T-helper 2 cell treated with Interferon-gamma antibody and Interleukin-4, amounts not matched to agents 100 ng/mL and 5 ng/mL, for 36 hours (primary cell): ENCODE measurements at regions not wholly inside any gene's neighbourhood (a gene's known extent, or its start where the extent isn't known, plus 50 kb on each side); places are given as distances from the start of the nearest gene placed in this dataset.
"Not testable (repeated sequence)": the region's sequence is repeated elsewhere in the genome, so short reads cannot be mapped to it uniquely, and the experiment has no call there.

ENCODE experiments used
- intact Hi-C: fragments of 100-400 bp; cut with micrococcal nuclease; formaldehyde crosslinking; loops from one replicate; pipeline ENCODE4 v1.15.1; 2023

GRCh38 chr5:105330185-105330584 is 1767.6 kb upstream of the NUDT12 start:
- intact Hi-C loops, result no loop called here

GRCh38 chr5:105304859-105305258 is 1742.3 kb upstream of the NUDT12 start:
- intact Hi-C loops, result no loop called here

- intact Hi-C loops, result no loop called here
These were observed 1726.4 kb upstream of the NUDT12 start for GRCh38 chr5:105288946-105289345.

DNA sequence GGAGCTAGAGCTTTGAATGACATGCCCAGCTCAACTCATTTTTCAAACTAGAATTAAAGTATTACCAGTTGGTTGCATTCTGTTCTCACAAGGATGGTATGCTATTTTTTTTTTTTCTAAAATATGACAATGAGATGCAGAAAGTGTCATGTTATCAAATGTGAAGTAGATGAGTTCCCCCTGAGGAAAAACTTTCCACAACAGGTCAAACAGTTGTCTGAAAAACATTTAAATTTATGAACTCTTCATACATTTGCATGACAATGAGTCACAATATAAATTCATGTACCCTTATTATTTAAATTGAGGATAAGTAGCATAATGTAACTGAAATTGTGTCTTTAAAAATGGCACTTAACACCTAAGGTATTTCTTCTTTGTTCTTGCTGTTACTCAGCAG is 1720.5 kb upstream of the NUDT12 start:
- intact Hi-C loops, result no loop called here

- intact Hi-C loops, result no loop called here
These were observed 1711.5 kb upstream of the NUDT12 start for GRCh38 chr5:105274079-105274478.

DNA sequence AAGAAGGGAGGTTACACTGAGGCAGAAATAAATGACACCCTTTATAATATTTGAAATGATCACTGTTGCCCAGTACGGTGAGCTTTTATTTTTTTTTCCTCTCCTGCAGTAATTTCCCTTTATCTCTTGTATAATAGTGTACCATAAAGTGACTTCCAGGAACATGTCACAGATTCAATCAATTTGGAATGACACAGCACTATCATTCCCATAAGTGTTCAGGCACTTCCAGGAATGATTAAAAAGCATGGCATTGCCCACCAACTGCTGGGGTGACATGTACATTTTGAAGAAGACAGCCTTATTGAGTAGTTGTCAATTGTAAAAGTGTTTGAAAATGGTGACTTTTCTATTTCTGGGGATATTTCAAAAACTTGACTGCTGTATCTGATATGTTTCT is 1700.9 kb upstream of the NUDT12 start:
- intact Hi-C loops, result no loop called here

GRCh38 chr5:105259581-105260217 is 1697.1 kb upstream of the NUDT12 start:
- intact Hi-C loops, result no loop called here

GRCh38 chr5:105238561-105238960 is 1676.0 kb upstream of the NUDT12 start:
- intact Hi-C loops, result no loop called here

- intact Hi-C loops, result no loop called here
These were observed 1668.0 kb upstream of the NUDT12 start for GRCh38 chr5:105230516-105231157.

GRCh38 chr5:105218018-105218417 is 1655.4 kb upstream of the NUDT12 start:
- intact Hi-C loops, result no loop called here

DNA sequence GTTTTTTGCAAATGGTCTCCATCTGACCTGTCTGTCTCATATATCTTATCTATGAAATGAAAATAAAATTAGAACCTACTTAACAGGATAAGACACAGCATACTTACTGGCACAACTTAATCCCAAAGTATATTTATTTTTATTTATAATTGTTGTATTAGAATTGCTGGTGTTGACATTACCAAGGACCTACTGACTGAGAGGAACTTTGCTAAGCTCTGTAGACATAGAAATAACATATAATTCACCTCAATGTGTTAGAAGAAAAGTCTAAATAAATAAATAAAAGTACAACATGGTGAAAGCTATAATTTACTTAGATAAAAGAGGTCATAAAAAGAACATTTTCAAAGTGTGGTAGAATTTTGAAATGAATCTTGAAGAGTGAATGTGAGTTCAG is 1650.5 kb upstream of the NUDT12 start:
- intact Hi-C loops, result no loop called here

DNA sequence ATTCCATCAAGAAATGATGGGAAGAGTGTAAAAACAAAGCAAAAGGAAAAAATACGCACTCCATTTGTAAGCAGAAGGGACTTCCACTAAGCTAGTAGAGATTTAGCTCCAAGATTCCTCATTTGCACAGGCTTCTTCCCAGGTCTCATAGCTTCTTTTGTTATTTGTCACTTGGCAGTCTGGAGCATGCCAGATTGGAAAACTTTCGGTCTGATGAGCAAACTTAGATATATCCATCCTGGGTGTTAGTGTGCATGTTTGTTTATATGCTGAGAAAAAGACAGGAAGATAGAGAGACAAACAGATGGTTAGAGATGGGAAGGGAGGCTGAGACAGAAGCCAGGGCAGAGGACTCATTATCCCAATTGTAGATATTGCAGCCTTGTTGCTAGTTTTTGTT is 1644.5 kb upstream of the NUDT12 start:
- intact Hi-C loops, result no loop called here

DNA sequence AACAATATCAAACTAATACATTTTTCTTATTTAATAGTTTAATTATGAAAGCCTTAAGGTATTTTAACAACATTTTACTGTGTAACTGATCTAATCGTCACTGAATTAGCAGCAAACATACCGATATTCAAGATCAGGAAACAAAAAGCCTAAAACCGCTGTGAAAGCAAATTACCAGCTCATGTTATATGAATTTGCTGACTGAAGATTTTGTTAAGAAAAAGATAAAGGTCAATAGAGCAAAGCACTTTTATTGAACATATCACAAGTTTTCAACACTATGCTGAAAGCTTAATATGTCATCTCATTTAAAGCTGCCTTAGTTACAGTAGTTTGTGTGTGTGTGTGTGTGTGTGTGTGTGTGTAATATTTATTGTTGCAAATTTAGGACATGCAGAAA is 1634.9 kb upstream of the NUDT12 start:
- intact Hi-C loops, result no loop called here

GRCh38 chr5:105195765-105196164 is 1633.2 kb upstream of the NUDT12 start:
- intact Hi-C loops, result no loop called here

DNA sequence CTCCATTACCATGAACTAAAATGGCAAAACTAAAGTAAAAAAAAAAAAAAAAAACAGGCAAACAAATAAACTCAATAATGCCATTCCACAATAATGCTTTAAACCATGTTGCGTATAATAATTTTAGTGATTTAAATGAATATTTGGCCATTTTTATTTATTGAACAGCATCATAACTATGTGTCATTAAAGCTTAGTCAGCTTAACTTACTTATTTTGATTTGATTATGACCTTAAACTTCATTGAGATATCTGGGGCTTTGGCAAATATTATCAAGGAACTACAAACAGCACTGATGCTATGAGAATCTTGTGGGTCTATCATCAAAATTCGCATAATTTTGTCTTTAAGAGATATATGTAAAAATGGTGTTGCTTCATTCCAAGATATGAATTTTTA is 1610.3 kb upstream of the NUDT12 start:
- intact Hi-C loops, result no loop called here

DNA sequence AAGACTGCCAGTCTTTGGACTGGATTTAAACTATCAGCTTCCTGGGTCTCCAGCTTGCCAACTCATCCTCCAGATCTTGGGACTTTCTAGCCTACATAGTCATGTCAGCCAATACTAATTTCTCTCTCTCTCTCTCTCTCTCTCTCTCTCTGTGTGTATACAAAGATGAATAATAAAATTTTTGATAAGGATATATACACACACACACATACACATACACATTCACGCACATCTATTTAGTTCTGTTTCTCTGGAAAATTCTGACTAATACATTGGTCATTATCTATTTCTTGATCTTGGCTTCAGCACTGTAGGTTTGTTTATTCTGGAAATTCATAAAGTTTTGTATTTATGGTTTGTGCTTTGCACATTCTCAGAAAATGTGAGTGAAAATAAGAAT is 1606.2 kb upstream of the NUDT12 start:
- intact Hi-C loops, result no loop called here

DNA sequence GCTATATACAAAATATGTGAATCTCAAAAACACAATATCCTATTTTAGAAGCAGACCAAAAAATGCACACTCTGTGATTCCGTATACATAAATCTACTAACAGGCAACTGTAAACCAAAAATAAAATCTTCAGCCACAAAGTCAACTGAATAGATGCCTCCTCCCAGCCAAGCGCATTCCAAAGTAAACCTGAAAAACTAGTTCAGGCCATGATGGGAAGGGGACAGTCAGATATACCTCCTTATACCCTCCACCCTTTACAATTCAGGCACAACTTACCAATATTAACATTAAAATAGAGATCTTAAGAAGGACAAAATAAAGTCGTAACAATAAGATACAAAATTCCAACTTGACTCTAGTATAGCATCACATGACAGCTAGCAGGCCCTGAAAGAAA is 1604.5 kb upstream of the NUDT12 start:
- intact Hi-C loops, result no loop called here

DNA sequence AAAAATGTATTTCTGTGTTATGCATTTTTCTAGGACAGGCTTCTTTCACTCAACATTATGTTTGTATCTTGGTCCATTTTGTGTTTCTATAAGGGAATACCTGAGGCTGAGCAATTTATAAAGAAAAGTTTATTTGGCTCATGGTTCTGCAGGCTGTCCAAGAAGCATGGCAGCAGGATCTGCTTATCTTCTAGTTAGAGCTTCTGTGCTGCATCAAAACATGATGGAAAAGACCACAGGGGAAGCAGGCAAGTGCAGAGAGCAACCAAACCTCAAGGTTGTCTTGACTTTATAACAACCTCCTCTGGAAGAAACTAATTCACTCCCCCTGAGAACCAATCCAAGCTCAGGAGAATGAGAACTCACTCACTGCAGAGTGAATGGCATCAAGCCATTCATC is 1601.0 kb upstream of the NUDT12 start:
- intact Hi-C loops, result no loop called here

DNA sequence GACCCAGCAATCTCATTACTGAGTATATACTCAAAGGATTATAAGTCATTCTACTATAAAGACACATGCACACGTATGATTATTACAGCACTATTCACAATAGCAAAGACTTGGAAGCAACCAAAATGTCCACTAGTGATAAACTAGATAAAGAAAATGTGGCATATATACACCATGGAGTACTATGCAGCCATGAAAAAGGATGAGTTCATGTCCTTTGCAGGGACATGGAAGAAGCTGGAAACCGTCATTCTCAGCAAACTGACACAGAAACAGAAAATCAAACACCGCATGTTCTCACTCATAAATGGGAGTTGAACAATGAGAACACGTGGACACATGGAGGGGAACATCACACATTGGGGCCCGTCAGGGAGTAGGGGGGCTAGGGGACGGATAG is 1600.0 kb upstream of the NUDT12 start:
- intact Hi-C loops, result not testable (repeated sequence)

- intact Hi-C loops, result no loop called here
These were observed 1595.9 kb upstream of the NUDT12 start for GRCh38 chr5:105158526-105158925.

DNA sequence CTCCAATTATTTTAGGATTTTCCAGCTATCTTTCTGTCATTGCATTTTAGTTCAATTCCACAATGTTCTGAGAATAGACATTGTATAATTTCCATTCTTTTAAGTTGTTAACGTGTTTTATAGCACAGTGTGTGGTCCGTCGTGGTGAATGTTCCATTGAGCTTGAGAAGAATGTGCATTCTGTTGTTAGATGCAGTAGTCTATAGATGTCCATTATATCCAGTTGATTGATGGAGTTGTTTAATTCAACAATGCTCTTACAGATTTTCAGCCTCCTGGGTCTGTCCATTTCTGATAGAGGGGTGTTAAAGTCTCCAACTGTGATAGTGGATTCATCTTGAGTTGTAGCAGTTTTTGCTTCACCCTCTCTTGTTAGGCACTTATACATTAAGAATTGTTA is 1587.7 kb upstream of the NUDT12 start:
- intact Hi-C loops, result no loop called here

GRCh38 chr5:105146867-105147266 is 1584.3 kb upstream of the NUDT12 start:
- intact Hi-C loops, result no loop called here

GRCh38 chr5:105145152-105145551 is 1582.6 kb upstream of the NUDT12 start:
- intact Hi-C loops, result no loop called here
